ENCODE measurements at regions not wholly inside any gene's neighbourhood (a gene's known extent, or its start where the extent isn't known, plus 50 kb on each side); places are given as distances from the start of the nearest gene placed in this dataset.

GRCh38 chr6:14841901-14842421, 403.9 kb upstream of the JARID2 start:
- DNase-seq, result no peak

- DNase-seq, result no peak
Observed at GRCh38 chr6:14844411-14844810, 401.5 kb upstream of the JARID2 start.

- no peak for DNase-seq
Observed at GRCh38 chr6:14848019-14848418, 397.9 kb upstream of the JARID2 start.

- no peak for DNase-seq
Observed at GRCh38 chr6:14849185-14849584, 396.7 kb upstream of the JARID2 start.

- no peak for DNase-seq
Observed at GRCh38 chr6:14851281-14851680, 394.6 kb upstream of the JARID2 start.

GRCh38 chr6:14852375-14852774, 393.5 kb upstream of the JARID2 start:
- DNase-seq, result no peak

- no peak for DNase-seq
Observed at GRCh38 chr6:14856177-14856576, 389.7 kb upstream of the JARID2 start.

GRCh38 chr6:14857001-14857400, 388.9 kb upstream of the JARID2 start:
- no peak for DNase-seq

- DNase-seq, result no peak
Observed at GRCh38 chr6:14857501-14857900, 388.4 kb upstream of the JARID2 start.

- DNase-seq, result no peak
Observed at GRCh38 chr6:14858808-14859207, 387.1 kb upstream of the JARID2 start.

GRCh38 chr6:14860774-14861173, 385.1 kb upstream of the JARID2 start:
- DNase-seq, result no peak

GRCh38 chr6:14861491-14861943, 384.4 kb upstream of the JARID2 start:
- no peak for DNase-seq

GRCh38 chr6:14862845-14863244, 383.0 kb upstream of the JARID2 start:
- DNase-seq, result no peak

GRCh38 chr6:14863902-14864850, 381.7 kb upstream of the JARID2 start:
- no peak for DNase-seq

GRCh38 chr6:14865531-14866100, 380.3 kb upstream of the JARID2 start:
- DNase-seq, result no peak

- no peak for DNase-seq
Observed at GRCh38 chr6:14867802-14868201, 378.1 kb upstream of the JARID2 start.

GRCh38 chr6:14871221-14871620, 374.6 kb upstream of the JARID2 start:
- DNase-seq, result no peak

GRCh38 chr6:14873101-14873500, 372.8 kb upstream of the JARID2 start:
- no peak for DNase-seq

GRCh38 chr6:14873781-14874441, 372.0 kb upstream of the JARID2 start:
- no peak for DNase-seq

- DNase-seq, result no peak
Observed at GRCh38 chr6:14874975-14875480, 370.8 kb upstream of the JARID2 start.

GRCh38 chr6:14875481-14876063, 370.3 kb upstream of the JARID2 start:
- no peak for DNase-seq

- DNase-seq, result no peak
Observed at GRCh38 chr6:14876778-14877613, 368.9 kb upstream of the JARID2 start.
